ENCODE measurements at regions not wholly inside any gene's neighbourhood (a gene's known extent, or its start where the extent isn't known, plus 50 kb on each side); places are given as distances from the start of the nearest gene placed in this dataset.
A peak's percentile ranks its signal among the peaks of the same experiment; 100 is the strongest.

DNA sequence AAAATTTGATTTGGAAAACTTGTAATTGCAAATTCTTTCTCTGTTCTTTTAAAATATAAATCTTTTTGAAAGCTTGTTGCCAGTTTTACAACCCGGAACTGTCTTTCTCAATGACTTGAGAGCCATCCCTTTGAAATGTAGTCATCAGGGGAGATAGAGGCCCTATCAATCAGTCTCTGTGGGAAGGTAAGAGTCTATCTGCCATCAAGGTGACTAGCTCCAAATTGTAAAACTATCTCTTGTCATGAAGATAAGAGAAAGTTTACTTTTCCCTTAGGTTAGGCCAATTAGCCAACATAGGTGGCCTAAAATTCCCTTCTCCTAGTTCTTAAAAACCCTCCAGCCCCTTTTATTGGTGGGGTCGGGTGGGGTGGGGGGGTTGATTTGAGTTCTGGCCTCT lies 469.1 kb upstream of the IRAK1BP1 start:
- no peak for ATAC-seq

DNA sequence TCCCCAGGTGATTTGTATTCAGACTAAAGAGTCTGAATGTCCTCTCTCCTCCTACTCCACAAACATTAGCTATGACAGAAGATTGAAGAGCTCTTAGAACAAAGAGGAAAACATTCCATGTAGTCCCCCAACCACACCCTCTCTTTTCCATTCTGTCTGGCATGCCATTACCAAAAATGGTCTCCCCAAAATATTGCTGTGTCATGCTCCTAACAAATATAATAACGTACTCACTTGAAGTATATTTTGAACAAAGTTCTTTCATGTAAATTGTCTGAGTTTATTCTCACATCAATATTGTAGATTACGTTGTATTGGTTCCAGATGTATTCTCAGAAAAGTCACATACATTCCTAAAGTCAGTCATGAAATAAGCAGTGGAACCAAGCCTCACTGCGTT lies 467.3 kb upstream of the IRAK1BP1 start:
- ATAC-seq = no peak

DNA sequence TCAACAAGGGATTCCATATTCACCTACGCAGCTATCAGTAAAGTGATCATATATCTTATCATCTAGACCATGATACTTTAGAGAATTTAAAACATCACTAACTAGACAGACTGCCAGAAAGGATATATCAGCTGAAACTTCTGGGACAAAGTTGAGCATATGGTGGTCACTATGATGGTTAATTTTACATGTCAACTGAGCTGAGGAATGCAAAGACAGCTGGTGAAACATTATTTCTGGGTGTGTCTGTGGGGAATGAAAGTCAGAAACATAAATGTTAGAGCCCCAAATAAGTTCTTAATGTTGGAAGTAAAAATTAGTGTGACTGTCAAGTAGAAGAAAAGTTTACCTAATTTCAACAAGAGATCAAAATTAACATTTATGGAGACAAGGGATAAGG lies 440.0 kb upstream of the IRAK1BP1 start:
- ATAC-seq = no peak

DNA sequence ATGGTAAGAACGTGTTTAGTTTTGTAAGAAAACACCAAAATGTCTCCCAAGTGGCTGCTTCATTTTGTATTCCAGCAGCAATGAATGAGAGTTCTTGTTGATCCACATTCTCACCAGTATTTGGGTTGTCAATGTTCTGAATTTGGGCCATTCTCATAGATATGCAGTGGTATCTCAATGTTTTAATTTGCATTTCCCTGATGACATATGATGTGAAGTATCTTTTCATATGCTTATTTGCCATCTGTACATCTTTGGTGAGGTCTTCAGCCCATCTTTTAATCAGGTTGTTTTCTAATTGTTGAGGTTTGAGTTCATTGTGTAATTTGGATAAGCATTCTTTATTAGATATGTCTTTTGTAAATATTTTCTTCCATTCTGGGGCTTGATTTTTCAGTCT lies 436.8 kb upstream of the IRAK1BP1 start:
- no peak for ATAC-seq

DNA sequence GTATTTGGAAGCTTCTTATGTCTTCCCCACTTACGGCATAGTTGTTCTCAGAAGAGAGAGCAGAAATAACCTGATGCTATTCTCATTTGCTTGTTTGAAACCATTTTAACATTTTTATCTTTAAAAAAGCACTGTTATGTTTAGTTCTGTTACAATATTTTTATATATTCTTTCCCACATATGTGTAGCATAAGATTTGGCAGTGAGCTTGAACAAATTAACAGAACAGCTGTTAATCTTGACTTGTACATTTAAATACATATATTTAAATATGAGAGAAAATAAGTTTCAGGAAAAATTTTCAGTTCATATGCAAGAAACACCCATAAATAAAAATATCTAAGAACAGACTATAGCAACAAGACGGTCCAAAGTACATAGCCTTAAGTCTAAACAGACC lies 431.7 kb upstream of the IRAK1BP1 start:
- no peak for ATAC-seq

DNA sequence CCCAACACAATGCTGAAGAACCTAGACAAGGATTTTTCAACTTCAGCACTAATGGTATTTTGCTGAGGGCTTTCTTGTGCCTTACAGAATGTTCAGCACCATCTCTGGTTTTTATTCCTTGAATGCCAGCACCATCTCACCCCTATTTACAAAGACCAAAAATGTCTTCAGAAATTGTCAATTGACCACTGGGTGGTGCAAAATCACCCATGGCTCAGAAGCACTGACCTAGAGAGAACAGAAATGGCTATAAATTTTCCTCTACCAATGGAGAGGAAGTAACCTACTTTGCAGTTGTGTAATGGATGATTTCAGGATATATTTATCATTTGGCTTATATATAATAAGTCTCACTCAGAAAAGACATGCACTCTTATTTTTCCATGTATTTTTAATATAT lies 431.0 kb upstream of the IRAK1BP1 start:
- ATAC-seq = no peak

GRCh38 chr6:78438135-78438534 lies 429.2 kb upstream of the IRAK1BP1 start:
- ATAC-seq = no peak

- ATAC-seq = peak; percentile 17
Measured at GRCh38 chr6:78460711-78461110, 406.6 kb upstream of the IRAK1BP1 start.

DNA sequence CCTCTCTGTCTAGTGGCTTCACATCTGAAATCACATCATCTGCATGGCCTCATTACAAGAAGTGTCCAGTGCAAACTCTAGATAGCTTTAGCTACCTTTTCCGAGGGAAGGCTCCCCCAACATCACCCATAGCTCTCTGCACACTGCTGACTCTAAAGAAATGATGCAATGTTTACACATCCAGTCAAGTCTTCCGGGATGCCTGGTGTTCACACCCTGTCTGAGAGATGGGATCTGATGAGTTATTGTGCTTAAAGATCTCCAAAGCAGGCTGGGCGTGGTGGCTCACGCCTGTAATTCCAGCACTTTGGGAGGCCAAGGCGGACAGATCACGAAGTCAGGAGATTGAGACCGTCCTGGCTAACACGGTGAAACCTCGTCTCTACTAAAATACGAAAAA lies 404.6 kb upstream of the IRAK1BP1 start:
- ATAC-seq = no peak

DNA sequence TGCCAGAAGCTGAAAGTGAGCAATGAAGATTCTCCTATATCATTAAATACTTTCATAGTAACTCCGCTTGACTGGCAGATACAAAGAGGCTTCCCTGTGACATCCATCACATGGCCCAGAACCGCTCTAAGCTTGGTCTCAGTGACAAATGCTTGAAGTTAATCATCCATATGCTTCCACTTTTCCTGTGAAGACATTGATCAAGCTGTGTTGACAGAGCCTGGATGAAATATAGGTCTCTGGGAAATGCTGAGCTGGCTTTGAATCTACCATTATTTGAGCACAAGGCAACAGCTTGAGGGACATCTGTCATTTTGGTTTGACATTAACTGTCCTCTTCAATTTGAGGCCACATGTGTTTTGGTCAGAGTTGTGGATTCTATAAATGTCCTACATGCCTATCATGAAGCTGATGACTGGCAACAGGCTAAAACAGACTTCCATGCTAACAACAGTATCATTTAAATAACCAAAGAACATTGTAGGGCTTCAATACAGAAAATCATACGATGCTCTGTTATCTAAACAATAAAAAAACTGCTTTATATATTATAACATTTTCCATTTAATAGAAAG lies 402.2 kb upstream of the IRAK1BP1 start:
- no peak for ATAC-seq

GRCh38 chr6:78476561-78476960 lies 390.8 kb upstream of the IRAK1BP1 start:
- ATAC-seq = no peak

DNA sequence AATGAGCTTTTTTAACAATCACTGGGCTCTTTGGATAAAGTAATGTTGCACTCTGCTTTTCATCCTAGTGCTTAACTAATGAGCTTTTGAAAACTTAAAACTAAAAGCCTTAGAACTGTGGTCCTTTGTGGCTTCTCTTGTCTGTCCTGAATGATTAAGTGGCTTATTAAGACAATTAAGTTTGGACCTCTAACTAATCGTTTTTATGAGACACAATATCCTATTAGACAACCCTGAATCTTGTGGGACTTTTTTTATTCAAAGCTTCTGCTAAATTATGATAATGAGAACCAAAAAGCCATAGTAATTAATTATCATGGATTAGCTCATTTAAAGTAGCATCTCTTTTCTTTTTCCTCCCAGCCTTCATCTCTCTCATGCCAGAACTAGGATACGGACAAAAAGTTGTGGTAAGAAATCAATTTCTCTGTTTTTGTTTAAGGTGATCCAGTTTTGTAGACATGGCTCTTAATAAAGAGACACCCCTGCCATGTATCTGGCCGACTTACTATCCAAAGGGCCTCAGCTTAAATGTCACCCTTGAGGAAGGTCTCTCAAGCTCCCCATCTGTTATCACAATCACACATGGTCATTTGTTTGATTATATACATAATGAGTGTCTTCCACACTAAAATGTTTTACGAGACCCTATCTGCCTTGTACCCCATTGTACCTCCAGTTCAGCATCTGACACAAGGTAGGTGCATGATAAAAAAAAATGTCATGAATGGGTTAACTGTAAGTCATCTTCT lies 384.4 kb upstream of the IRAK1BP1 start:
- ATAC-seq = no peak

GRCh38 chr6:78483553-78484197 lies 383.7 kb upstream of the IRAK1BP1 start:
- no peak for ATAC-seq

GRCh38 chr6:78484198-78485064 lies 382.9 kb upstream of the IRAK1BP1 start:
- ATAC-seq = no peak

- ATAC-seq = no peak
Measured at GRCh38 chr6:78487401-78487800, 379.9 kb upstream of the IRAK1BP1 start.

- ATAC-seq = no peak
Measured at GRCh38 chr6:78489874-78490273, 377.5 kb upstream of the IRAK1BP1 start.

GRCh38 chr6:78492351-78493017 lies 374.9 kb upstream of the IRAK1BP1 start:
- no peak for ATAC-seq

DNA sequence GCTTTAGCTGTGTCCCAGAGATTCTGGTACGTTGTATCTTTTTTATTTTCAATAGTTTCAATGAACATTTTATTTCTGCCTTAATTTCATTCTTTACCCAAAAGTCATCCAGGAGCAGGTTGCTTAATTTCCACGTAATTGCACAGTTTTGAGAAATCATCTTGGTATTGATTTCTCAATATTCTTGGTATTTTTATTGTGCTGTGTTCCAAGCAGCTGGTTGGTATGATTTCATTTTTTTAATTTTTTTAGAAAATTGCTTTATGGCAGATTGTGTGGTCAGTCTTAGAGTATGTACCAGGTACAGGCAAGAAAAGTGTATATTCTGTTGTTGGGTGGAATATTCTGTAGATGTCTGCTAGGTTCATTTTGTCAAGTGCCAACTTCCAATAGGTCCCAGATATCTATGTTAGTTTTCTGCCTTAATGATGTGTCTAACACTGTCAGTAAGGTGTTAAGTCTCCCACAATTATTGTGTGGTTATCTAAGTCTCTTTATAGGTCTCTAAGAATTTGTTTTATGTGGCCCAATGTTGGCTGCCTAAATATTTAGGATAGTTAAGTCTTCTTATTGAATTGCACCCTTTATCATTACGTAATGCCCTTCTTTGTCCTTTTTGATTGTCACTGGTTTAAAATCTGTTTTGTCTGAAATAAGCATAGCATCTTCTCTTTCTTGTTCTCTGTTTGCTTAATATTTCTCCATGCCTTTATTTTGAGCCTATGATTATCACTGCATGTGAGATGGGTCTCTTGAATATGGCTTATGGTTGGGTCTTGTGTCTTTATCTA lies 366.9 kb upstream of the IRAK1BP1 start:
- ATAC-seq = no peak

DNA sequence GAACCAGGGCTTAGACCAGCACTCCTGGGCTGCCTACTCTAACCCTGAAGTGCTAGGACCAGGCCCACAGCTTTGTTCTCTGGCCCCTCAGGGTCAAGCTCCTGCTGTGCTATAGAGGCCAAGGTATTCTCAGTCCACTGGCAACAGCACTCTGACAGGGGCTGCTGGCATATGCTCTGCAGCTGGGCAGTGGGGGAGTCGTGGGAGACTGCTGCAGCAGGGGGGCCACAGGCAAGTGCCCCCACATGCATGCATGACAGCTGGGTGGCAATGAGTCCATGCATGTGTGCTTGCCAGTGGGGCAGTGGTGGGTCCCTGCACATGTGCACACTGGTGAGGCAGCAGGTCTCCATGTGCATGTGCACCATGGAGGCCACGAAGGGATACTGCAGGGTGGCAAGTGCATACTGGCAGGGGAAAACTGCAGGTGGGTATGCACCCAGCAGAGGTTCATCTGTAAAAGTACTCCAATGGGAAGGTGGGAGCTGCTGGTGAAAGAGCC lies 364.9 kb upstream of the IRAK1BP1 start:
- peak; percentile 26 for ATAC-seq

GRCh38 chr6:78505178-78505577 lies 362.2 kb upstream of the IRAK1BP1 start:
- no peak for ATAC-seq

- ATAC-seq = no peak
Measured at GRCh38 chr6:78511009-78511408, 356.3 kb upstream of the IRAK1BP1 start.

DNA sequence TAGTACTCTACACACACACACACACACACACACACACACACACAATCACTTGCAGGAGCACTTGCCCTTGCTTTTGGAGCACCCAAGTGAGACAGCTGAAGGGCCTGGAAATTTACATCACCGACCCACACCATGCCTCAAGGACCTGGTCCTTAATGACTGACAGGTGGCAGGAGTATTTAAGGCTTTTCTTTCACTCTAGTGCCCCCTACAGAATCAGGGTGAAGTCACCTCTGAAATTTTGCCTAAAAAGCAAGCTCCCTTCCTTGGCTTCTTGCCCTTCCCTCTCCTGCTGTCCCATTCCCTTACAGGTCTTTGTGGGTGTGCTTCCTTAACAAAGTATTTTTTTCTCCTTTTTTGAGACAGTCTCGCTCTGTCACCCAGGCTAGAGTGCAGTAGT lies 353.5 kb upstream of the IRAK1BP1 start:
- no peak for ATAC-seq
